ENCODE measurements at regions not wholly inside any gene's neighbourhood (a gene's known extent, or its start where the extent isn't known, plus 50 kb on each side); places are given as distances from the start of the nearest gene placed in this dataset.

- FAIRE-seq (no peak), DNase-seq (ENCODE audit: insufficient read length, low spot score) (no peak)
- no peak for TF ChIP-seq CTCF (IDR thresholded peaks at IDR 0.05; ENCODE audit: insufficient read depth, missing control alignments)
These were observed 222.9 kb downstream of the MTERF1 start for GRCh38 chr7:91657483-91658071.

- no peak for TF ChIP-seq CTCF (IDR thresholded peaks at IDR 0.05; ENCODE audit: insufficient read depth, missing control alignments)
- FAIRE-seq (no peak), DNase-seq (ENCODE audit: insufficient read length, low spot score) (no peak)
These were observed 221.4 kb downstream of the MTERF1 start for GRCh38 chr7:91659096-91659495.

- no peak for DNase-seq (ENCODE audit: insufficient read length, low spot score)
- FAIRE-seq: no peak
- TF ChIP-seq CTCF (IDR thresholded peaks at IDR 0.05; ENCODE audit: insufficient read depth, missing control alignments): no peak
These were observed 219.7 kb downstream of the MTERF1 start for GRCh38 chr7:91660734-91661356.

DNA sequence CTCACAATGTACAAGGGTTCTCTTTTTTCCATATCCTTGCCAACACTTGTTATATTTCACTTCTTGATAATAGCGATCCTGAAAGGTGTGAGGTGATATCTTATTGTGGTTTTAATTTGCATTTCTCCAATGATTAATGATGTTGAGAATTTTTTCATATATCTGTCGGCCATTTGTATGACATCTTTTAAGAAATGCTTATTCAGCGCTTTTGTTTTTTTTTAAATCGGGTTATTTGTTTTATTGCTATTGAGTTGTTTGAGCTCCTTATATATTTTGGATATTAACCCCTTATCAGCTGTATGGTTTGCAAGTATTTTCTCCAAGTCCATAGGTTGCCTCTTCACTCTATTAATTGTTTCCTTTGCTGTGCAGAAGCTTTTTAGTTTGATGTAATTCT, 218.8 kb downstream of the MTERF1 start:
- FAIRE-seq (no peak), DNase-seq (ENCODE audit: insufficient read length, low spot score) (no peak)

GRCh38 chr7:91668217-91668616, 212.3 kb downstream of the MTERF1 start:
- FAIRE-seq (no peak), DNase-seq (ENCODE audit: insufficient read length, low spot score) (no peak)
- no peak for TF ChIP-seq CTCF (IDR thresholded peaks at IDR 0.05; ENCODE audit: insufficient read depth, missing control alignments)

More for the DNA sequence above, 218.8 kb downstream of the MTERF1 start:
- no peak for TF ChIP-seq CTCF (IDR thresholded peaks at IDR 0.05; ENCODE audit: insufficient read depth, missing control alignments)

- no peak for TF ChIP-seq CTCF (IDR thresholded peaks at IDR 0.05; ENCODE audit: insufficient read depth, missing control alignments)
- DNase-seq (ENCODE audit: insufficient read length, low spot score) (no peak), FAIRE-seq (no peak)
These were observed 209.3 kb downstream of the MTERF1 start for GRCh38 chr7:91671245-91671644.

DNA sequence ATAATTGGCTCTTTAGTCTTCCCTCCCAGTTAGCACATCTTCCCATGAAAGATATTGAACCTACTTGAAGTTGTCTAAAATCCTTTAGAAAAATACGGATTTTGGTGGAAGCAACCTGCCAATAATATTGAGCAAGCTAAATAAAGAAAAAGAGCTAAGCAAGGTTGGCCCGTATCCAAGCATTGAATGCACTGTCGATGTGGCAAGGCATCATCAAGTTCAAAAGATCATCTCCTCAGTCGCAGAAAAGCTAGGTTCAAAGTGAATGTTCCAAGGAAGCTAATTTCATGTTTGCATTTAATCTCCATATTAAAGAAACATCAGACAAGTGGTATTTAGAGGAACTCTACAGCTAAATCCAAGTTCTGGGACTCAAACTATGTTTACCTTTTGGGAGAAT, 206.0 kb downstream of the MTERF1 start:
- DNase-seq (ENCODE audit: insufficient read length, low spot score) (no peak), FAIRE-seq (no peak)
- no peak for TF ChIP-seq CTCF (IDR thresholded peaks at IDR 0.05; ENCODE audit: insufficient read depth, missing control alignments)
